Activated T-cell treated with anti-CD3 and anti-CD28 coated beads for 48 hours (primary cell): ENCODE measurements at regions not wholly inside any gene's neighbourhood (a gene's known extent, or its start where the extent isn't known, plus 50 kb on each side); places are given as distances from the start of the nearest gene placed in this dataset.
"Not testable (repeated sequence)": the region's sequence is repeated elsewhere in the genome, so short reads cannot be mapped to it uniquely, and the experiment has no call there.

Experiments
- DNase-seq: peaks from one replicate; pipeline ENCODE4 v3.0.0-alpha.2; 2020; ENCODE audit warnings: low read depth

GRCh38 chr17:71547904-71548303, 572.9 kb upstream of the SOX9 start:
- no peak for DNase-seq

- no peak for DNase-seq
Measured at GRCh38 chr17:71548540-71549190, 572.2 kb upstream of the SOX9 start.

GRCh38 chr17:71550675-71551074, 570.1 kb upstream of the SOX9 start:
- DNase-seq: no peak

GRCh38 chr17:71553381-71553780, 567.4 kb upstream of the SOX9 start:
- no peak for DNase-seq

- no peak for DNase-seq
Measured at GRCh38 chr17:71558901-71559300, 561.9 kb upstream of the SOX9 start.

GRCh38 chr17:71572343-71572742, 548.5 kb upstream of the SOX9 start:
- DNase-seq: no peak

GRCh38 chr17:71578446-71578845, 542.4 kb upstream of the SOX9 start:
- DNase-seq: no peak

GRCh38 chr17:71580220-71580619, 540.6 kb upstream of the SOX9 start:
- DNase-seq: no peak

- no peak for DNase-seq
Measured at GRCh38 chr17:71585540-71585939, 535.3 kb upstream of the SOX9 start.

- no peak for DNase-seq
Measured at GRCh38 chr17:71592431-71592830, 528.4 kb upstream of the SOX9 start.

GRCh38 chr17:71593078-71593477, 527.7 kb upstream of the SOX9 start:
- DNase-seq: no peak

GRCh38 chr17:71599583-71599982, 521.2 kb upstream of the SOX9 start:
- not testable (repeated sequence) for DNase-seq

GRCh38 chr17:71600137-71600789, 520.6 kb upstream of the SOX9 start:
- DNase-seq: no peak

- DNase-seq: no peak
Measured at GRCh38 chr17:71601894-71602504, 518.8 kb upstream of the SOX9 start.

GRCh38 chr17:71613996-71614395, 506.8 kb upstream of the SOX9 start:
- DNase-seq: no peak

- no peak for DNase-seq
Measured at GRCh38 chr17:71615820-71616219, 505.0 kb upstream of the SOX9 start.

GRCh38 chr17:71617767-71618166, 503.1 kb upstream of the SOX9 start:
- not testable (repeated sequence) for DNase-seq

GRCh38 chr17:71625330-71625729, 495.5 kb upstream of the SOX9 start:
- no peak for DNase-seq

- DNase-seq: no peak
Measured at GRCh38 chr17:71628306-71628705, 492.5 kb upstream of the SOX9 start.

GRCh38 chr17:71631483-71631882, 489.3 kb upstream of the SOX9 start:
- DNase-seq: no peak

GRCh38 chr17:71632328-71632727, 488.5 kb upstream of the SOX9 start:
- no peak for DNase-seq

- no peak for DNase-seq
Measured at GRCh38 chr17:71633391-71633849, 487.4 kb upstream of the SOX9 start.

GRCh38 chr17:71634376-71634775, 486.4 kb upstream of the SOX9 start:
- no peak for DNase-seq
